Gastrocnemius medialis (tissue), 4 donors: ENCODE measurements at regions not wholly inside any gene's neighbourhood (a gene's known extent, or its start where the extent isn't known, plus 50 kb on each side); places are given as distances from the start of the nearest gene placed in this dataset.

Experiments
- ATAC-seq, 2 donors: fragments of 150-250 bp; one replicate each; pipeline ENCODE4 v1.9.1; 2016
- DNase-seq, 2 donors: peaks; one replicate each; pipeline ENCODE4 v3.0.0-alpha.2; 2019
- H3K27ac ChIP-seq, 4 donors: fragments of 200-600 bp; sonication (generic); 1 replicate in 1 of 4; 2 replicates in 3 of 4; pipeline ENCODE4 v1.5.1; 2016 to 2018; ENCODE audit warnings: mild to moderate bottlenecking in 2 of 4, moderate library complexity in 1 of 4
- H3K27me3 ChIP-seq, 3 donors: fragments of 200-600 bp; sonication (generic) in 2 of 3; 1 replicate in 1 of 3; 2 replicates in 2 of 3; pipeline versions ENCODE4 v1.5.1 to v1.6.0; 2016 to 2019; ENCODE audit warnings: mild to moderate bottlenecking in 1 of 3, moderate library complexity in 1 of 3
- H3K36me3 ChIP-seq, 2 donors: fragments of 200-600 bp; sonication (generic) in 1 of 2; one replicate each; pipeline ENCODE4 v1.5.1; 2017 to 2018
- H3K4me1 ChIP-seq, 2 donors: fragments of 200-600 bp; sonication (generic) in 1 of 2; one replicate each; pipeline ENCODE4 v1.5.1; 2016 to 2017; ENCODE audit warnings: mild to moderate bottlenecking in 2 of 2
- H3K4me3 ChIP-seq, 4 donors: fragments of 200-600 bp; sonication (generic) in 3 of 4; 1 replicate in 1 of 4; 2 replicates in 3 of 4; pipeline ENCODE4 v1.5.1; 2016 to 2019; ENCODE audit warnings: mild to moderate bottlenecking in 2 of 4
- H3K9me3 ChIP-seq, 3 donors: fragments of 200-600 bp; sonication (generic) in 2 of 3; 1 replicate in 1 of 3; 2 replicates in 2 of 3; pipeline ENCODE4 v1.5.1; 2016 to 2019
- CTCF ChIP-seq, 5 experiments: fragments of 450-650 bp in 3 of 5; fragments of 200-600 bp in 2 of 5; sonication (generic) in 2 of 5; IDR thresholded peaks in 4 of 5; conservative IDR thresholded peaks in 1 of 5; 1 replicate in 4 of 5; 2 replicates in 1 of 5; pipeline ENCODE4 v1.5.1; 2016 to 2019; ENCODE audit warnings: antibody characterized with exemption in 5 of 5, mild to moderate bottlenecking in 3 of 5, moderate library complexity in 3 of 5
- POLR2A ChIP-seq, 2 donors: fragments of 450-650 bp; IDR thresholded peaks; one replicate each; pipeline ENCODE4 v1.6.1; 2017; ENCODE audit warnings: antibody characterized with exemption in 2 of 2, mild to moderate bottlenecking in 2 of 2, moderate library complexity in 2 of 2
- in situ Hi-C, 4 donors: fragments of 200-750 bp; cut with MboI; loops; one replicate each; pipeline versions ENCODE4 v1.15.0 to v1.8.0; 2017; ENCODE audit warnings: low sequenced_read_pairs in 4 of 4
- intact Hi-C: fragments of 100-400 bp; cut with DNase I; formaldehyde crosslinking; loops from one replicate; pipeline ENCODE4 v1.15.1; 2023; ENCODE audit warnings: low total_unique reads

DNA sequence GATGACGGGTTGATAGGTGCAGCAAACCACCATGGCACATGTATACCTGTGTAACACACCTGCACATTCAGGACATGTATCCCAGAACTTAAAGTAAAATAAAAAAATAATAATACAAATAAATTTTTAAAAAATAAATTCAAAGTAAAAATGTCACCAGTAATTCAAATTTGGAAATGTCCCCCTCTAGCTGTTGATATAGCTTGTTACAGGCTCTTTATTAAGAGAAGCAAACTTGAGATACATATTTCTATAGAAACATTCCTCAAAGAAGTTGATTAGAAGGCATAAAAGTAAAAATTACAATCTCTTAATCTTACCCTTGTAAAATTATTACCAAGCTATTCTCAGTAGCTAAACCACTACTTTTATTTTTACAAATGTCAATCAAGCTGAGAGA is 1397.0 kb downstream of the FAM133A start:
- in situ Hi-C loops = no loop called here
- H3K27me3 ChIP-seq = peaks cover 0 to 4% (median 0%) of the 10 kb centered on the region in 3 donors
- no peak overlapping the region for H3K27ac ChIP-seq
- no peak for ATAC-seq
- no peak overlapping the region for H3K4me3 ChIP-seq
- DNase-seq = no peak
- H3K36me3 ChIP-seq = no peaks in the 10 kb centered on the region
- no peaks in the 10 kb centered on the region for H3K9me3 ChIP-seq
- H3K4me1 ChIP-seq = no peaks in the 10 kb centered on the region
- intact Hi-C loops = no loop called here
- TF ChIP-seq CTCF (IDR thresholded peaks at IDR 0.05 in 4 of 5, conservative IDR thresholded peaks at IDR 0.05 in 1 of 5) (no peak), POLR2A (IDR thresholded peaks at IDR 0.05) (no peak)

GRCh38 chrX:95071621-95072020 is 1397.6 kb downstream of the FAM133A start:
- Histone ChIP-seq H3K4me1 (no peaks in the 10 kb centered on the region), H3K27me3 (peaks cover 0 to 4% (median 0%) of the 10 kb centered on the region in 3 donors), H3K9me3 (no peaks in the 10 kb centered on the region), H3K27ac (no peak overlapping the region), H3K36me3 (no peaks in the 10 kb centered on the region), H3K4me3 (no peak overlapping the region)
- in situ Hi-C loops = no loop called here
- DNase-seq (no peak), ATAC-seq (no peak)
- TF ChIP-seq CTCF (IDR thresholded peaks at IDR 0.05 in 4 of 5, conservative IDR thresholded peaks at IDR 0.05 in 1 of 5) = no peak
- TF ChIP-seq POLR2A (IDR thresholded peaks at IDR 0.05) = no peak
- intact Hi-C loops = no loop called here

- no peak overlapping the region for H3K27ac ChIP-seq
- no peaks in the 10 kb centered on the region for H3K9me3 ChIP-seq
- in situ Hi-C loops (no loop called here), intact Hi-C loops (no loop called here)
- no peaks in the 10 kb centered on the region for H3K4me1 ChIP-seq
- ATAC-seq = no peak
- no peak overlapping the region for H3K4me3 ChIP-seq
- peaks cover 0 to 4% (median 0%) of the 10 kb centered on the region in 3 donors for H3K27me3 ChIP-seq
- H3K36me3 ChIP-seq = no peaks in the 10 kb centered on the region
- no peak for DNase-seq
- TF ChIP-seq POLR2A (IDR thresholded peaks at IDR 0.05) = no peak
- peak in 1 of 5 experiments; percentile 38 for TF ChIP-seq CTCF (IDR thresholded peaks at IDR 0.05 in 4 of 5, conservative IDR thresholded peaks at IDR 0.05 in 1 of 5)
These were observed 1402.4 kb downstream of the FAM133A start for GRCh38 chrX:95076449-95076848.

DNA sequence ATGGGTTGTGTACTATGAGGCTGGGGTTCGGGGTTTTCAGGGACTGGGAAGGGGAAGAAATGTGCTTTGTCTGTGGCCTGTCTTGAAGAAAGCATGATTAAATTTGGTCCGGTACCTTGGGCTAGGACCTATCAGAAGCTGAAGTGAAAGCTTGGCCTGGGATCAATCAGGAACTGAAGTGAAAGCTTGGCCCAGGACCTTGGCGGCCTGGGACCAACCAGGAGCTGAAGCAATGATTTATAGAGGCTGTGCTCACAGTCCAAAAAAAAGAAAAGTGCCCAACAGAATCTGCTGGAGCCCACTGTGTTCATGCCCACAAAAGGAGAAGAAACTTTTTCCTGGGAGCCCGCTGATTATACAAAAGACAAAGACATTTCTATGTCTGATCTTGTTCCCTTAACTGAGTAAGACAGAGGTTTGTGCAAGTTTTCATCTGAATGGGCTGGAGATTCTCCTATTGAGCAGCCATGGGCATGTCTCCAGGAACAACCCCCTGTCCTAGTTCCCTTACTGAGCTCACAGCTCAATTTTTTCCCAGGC is 1427.9 kb downstream of the FAM133A start:
- H3K4me3 ChIP-seq = no peak overlapping the region
- no peaks in the 10 kb centered on the region for H3K36me3 ChIP-seq
- H3K4me1 ChIP-seq = no peaks in the 10 kb centered on the region
- no peak overlapping the region for H3K27ac ChIP-seq
- DNase-seq (no peak), ATAC-seq (no peak)
- intact Hi-C loops = no loop called here
- in situ Hi-C loops = no loop called here
- TF ChIP-seq CTCF (IDR thresholded peaks at IDR 0.05 in 4 of 5, conservative IDR thresholded peaks at IDR 0.05 in 1 of 5) = no peak
- TF ChIP-seq POLR2A (IDR thresholded peaks at IDR 0.05) = no peak
- H3K27me3 ChIP-seq = no peaks in the 10 kb centered on the region
- no peaks in the 10 kb centered on the region for H3K9me3 ChIP-seq

- Histone ChIP-seq H3K9me3 (no peaks in the 10 kb centered on the region), H3K4me1 (no peaks in the 10 kb centered on the region), H3K27me3 (peaks cover 0 to 2% (median 0%) of the 10 kb centered on the region in 3 donors), H3K36me3 (no peaks in the 10 kb centered on the region), H3K27ac (no peak overlapping the region), H3K4me3 (no peak overlapping the region)
- in situ Hi-C loops = no loop called here
- ATAC-seq (no peak), DNase-seq (no peak)
- intact Hi-C loops = no loop called here
- no peak for TF ChIP-seq CTCF (IDR thresholded peaks at IDR 0.05 in 4 of 5, conservative IDR thresholded peaks at IDR 0.05 in 1 of 5)
- no peak for TF ChIP-seq POLR2A (IDR thresholded peaks at IDR 0.05)
These were observed 1443.5 kb downstream of the FAM133A start for GRCh38 chrX:95117556-95117955.
